Amygdala (tissue), 56 donors: ENCODE measurements at regions not wholly inside any gene's neighbourhood (a gene's known extent, or its start where the extent isn't known, plus 50 kb on each side); places are given as distances from the start of the nearest gene placed in this dataset.

Experiments
- DNase-seq, 56 donors: peaks; one replicate each; lab custom pipeline; 2025; lab: John Stamatoyannopoulos, UW

GRCh38 chr14:89504091-89504490, 87.1 kb upstream of the FOXN3 start:
- DNase-seq: no peak

GRCh38 chr14:89503431-89503996, 86.5 kb upstream of the FOXN3 start:
- DNase-seq: peak in 1 of 56 donors; percentile 6

- DNase-seq: no peak
Measured at GRCh38 chr14:89502966-89503365, 85.9 kb upstream of the FOXN3 start.

- DNase-seq: no peak
Measured at GRCh38 chr14:89501381-89501780, 84.3 kb upstream of the FOXN3 start.

DNA sequence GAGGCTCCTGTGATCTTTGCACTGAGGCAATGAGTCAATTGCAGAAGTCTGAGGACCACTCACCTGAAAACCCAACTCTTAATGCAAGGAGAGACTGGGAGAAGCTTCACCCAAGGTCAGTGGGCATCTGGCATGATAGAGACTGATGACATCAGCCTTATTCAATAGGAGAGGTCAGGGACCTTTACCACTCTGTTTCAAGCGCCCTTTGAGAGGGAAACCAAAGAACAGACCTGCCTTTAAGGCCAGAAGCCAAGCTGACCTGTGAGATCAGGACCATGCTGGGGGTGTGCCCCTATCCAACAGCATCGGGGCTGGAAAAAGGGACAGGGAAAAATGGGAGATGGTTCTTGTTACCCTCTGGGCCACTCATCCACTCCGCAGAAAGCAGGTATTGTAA, 83.3 kb upstream of the FOXN3 start:
- DNase-seq: no peak

GRCh38 chr14:89498878-89499277, 81.8 kb upstream of the FOXN3 start:
- DNase-seq: no peak

GRCh38 chr14:89495718-89496117, 78.7 kb upstream of the FOXN3 start:
- no peak for DNase-seq

- peak in 1 of 56 donors; percentile 13 for DNase-seq
Measured at GRCh38 chr14:89493877-89494634, 77.0 kb upstream of the FOXN3 start.

DNA sequence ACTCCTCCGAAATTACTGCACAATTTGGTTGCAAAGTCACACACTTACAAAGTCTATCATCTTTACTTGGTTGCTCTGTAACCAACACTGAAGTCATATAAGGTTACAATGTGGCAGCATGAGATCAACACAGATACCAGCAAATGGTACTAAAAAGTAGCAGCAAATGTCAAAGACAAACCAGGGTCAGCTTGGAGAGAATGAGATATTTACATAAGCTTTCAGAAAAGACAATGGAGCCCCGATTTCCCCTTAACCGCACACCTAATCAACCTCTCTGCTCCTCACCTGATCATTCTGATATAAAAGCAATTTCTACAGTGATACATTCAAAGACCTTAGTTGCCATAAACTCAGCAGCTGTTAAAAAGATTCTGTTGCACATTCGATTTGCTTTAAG, 76.4 kb upstream of the FOXN3 start:
- no peak for DNase-seq

- no peak for DNase-seq
Measured at GRCh38 chr14:89491711-89492381, 74.8 kb upstream of the FOXN3 start.

DNA sequence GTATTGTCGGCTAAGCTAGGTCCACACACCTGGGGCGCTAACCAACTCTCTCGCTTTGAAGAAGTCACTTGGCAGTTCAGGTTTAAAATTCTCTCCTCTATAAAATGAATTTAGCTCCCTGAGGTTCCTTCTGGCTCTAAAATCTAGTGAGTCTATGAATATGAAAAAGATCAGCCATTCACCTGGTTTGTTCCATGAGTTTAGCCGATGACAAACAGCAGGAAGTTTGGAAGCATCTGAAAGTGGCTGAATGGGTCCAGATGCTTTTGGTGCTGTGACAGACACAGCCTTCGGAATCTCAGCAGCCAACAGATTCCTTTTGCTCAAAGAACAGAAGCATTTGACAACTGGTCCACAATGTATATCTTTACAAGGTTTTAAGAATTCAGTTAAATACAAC, 73.4 kb upstream of the FOXN3 start:
- DNase-seq: no peak

- DNase-seq: peak in 20 of 56 donors; percentile 16 to 66 (median 30)
Measured at GRCh38 chr14:89489761-89490437, 72.9 kb upstream of the FOXN3 start.

DNA sequence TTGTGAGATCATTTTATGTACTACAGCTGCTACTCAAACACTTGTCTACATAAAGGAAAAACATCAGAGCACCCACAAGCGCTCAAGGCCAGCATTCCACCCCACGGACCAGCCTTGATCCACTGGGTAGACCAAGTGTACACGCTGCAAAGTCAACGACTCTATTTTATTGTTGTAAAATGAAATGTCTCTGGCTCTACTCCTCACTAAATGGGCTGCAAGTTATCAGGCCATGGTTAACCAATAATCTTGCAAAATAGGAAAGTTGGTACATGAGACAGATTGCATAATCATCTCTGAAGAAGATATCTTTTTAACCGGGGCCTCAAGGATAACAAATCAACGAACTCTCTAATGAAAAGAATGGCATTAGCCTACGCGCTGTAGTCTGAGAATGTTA, 69.9 kb upstream of the FOXN3 start:
- no peak for DNase-seq

GRCh38 chr14:89486505-89486904, 69.5 kb upstream of the FOXN3 start:
- DNase-seq: no peak

DNA sequence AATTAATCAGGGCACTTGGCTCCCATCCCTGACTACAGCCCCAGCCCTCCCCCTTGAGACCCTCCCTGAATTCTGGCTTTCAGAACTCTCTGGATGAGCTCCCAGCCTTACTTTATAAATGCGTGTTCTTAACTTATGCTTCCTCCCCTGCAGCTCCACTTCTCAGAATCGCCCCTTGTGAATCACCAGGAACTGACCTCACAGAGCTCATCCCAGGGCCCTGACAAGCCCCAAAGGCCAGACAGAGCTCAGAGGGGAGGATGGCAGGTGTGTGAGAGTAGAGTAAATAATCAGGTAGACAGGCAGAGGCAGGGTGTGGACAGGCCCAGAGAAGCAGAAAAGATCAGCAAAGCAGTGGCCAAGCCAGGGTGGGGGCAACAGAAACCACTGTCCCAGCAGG, 68.2 kb upstream of the FOXN3 start:
- DNase-seq: no peak

- no peak for DNase-seq
Measured at GRCh38 chr14:89484051-89484844, 67.2 kb upstream of the FOXN3 start.

DNA sequence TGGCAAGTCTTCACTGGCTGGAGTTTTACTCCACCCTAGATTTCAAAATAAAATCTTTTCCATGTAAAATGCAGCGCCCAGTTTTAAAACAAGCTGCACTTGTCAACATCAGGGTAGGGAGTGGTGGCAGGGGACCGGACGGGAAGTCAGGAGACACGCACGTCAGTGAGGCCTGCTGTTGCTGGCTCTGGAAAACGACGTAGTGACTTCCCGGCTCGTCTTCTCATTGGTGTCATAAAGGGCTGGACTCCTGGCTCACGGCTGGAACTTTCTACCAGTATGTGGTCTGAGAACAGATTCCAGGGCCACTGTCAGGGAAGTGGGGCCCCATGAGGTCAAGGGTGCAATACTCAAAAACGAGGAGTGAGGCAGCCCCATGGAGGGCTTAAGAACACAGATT, 64.2 kb upstream of the FOXN3 start:
- DNase-seq: no peak

GRCh38 chr14:89480278-89480677, 63.2 kb upstream of the FOXN3 start:
- no peak for DNase-seq

DNA sequence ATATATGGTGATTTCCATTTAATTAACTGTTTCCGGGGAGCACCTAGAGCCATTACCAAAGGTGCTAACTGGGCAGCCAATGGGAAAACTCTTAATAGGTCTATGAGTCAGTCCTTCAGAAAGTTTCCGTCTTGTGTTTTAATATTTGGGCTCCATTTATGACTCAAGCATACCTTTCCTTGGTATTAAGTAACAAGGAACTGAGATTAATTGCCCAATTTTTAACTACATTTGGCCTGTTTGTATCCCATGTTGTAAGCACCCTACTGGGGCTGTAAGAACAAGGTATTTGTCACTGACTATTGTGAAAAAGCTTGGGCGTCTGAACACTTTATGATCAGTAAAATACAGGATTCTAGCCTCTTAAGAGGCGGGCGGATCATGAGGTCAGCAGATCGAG, 62.8 kb upstream of the FOXN3 start:
- no peak for DNase-seq

DNA sequence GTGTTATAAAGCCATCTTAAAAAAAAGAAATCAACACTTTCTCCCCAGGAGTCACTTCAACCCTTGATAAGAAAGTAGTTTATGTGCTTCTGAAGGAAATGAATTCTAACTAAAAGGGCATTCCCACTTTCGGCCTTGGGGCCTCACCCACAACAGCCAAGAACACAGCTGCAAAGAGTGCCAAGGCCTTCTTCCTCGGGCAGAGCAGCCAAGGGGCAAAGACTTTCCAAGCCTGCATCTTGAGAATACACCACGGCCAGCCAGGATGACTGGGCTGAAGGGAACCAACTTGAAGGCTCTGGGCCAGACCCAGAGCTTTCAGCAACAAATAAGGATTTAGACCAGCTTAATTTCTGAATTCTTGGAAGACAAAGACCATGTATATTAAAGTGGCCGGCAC, 60.4 kb upstream of the FOXN3 start:
- DNase-seq: peak in 13 of 56 donors; percentile 6 to 46 (median 19)
